ENCODE measurements at regions not wholly inside any gene's neighbourhood (a gene's known extent, or its start where the extent isn't known, plus 50 kb on each side); places are given as distances from the start of the nearest gene placed in this dataset.

DNA sequence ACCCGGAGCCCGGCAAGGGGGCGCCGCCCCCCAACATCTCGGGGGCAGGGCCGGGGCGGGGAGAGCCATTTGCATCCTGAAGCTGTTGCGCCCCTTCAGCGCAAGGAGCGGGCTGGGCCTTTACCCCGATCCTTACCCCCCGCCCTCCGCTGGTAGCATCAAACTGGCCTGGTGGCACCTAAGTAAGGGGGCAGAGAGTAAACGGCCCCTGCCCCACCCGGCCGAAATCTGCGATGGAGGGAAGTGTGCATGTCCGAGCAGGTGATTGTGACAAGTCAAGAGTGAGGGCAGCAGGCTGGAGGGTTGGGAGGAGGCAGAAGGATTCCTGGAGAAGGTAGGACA is 101.2 kb downstream of the ESM1 start:
- no peak for TF ChIP-seq CTCF (IDR thresholded peaks at IDR 0.05; ENCODE audit: low read depth, low read length)
- DNase-seq (ENCODE audit: extremely low read depth, low read depth), result no peak

DNA sequence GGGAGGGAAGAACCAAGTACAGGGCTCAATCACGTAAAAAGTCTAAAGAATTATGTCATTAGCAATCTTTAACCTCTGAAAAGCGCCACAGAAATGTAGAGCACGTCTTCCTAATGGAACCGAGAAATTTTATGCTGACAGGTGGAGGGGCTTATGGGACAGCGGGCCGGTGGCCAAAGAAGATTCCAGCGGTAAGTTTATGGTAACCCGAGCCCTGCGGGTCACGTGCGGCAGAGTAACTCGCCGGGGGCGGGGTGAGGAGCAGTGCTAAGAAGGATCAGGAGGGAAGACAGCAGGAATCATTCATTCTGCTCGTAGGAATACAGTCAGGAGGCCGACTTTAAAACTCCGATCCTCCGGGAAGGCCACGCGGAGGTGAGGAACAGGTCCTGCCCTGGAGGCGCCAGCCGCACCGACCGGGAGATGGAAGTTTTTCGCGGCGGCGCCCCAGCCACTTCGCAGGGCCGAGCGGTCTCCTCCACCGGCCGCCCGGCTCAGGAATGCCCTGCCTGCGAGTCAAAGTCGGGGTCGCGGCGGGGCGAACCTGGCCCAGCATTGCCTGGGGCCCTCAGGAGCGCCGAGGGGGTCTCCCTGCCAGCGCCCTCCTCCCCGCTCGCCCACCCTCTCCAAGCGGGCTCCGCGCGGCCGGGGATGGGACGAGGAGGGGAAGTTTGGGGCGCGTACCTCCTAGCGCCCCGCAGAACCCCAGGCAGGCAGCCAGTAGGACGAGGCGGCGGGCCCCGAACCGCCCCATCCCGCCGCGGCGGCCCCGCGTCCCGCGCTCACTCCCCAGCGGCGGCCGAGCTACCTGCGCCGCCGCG is 101.8 kb downstream of the ESM1 start:
- no peak for TF ChIP-seq CTCF (IDR thresholded peaks at IDR 0.05; ENCODE audit: low read depth, low read length)
- no peak for DNase-seq (ENCODE audit: extremely low read depth, low read depth)

- no peak for DNase-seq (ENCODE audit: extremely low read depth, low read depth)
- no peak for TF ChIP-seq CTCF (IDR thresholded peaks at IDR 0.05; ENCODE audit: low read depth, low read length)
Measured at GRCh38 chr5:54882841-54883240, 102.6 kb downstream of the ESM1 start.

DNA sequence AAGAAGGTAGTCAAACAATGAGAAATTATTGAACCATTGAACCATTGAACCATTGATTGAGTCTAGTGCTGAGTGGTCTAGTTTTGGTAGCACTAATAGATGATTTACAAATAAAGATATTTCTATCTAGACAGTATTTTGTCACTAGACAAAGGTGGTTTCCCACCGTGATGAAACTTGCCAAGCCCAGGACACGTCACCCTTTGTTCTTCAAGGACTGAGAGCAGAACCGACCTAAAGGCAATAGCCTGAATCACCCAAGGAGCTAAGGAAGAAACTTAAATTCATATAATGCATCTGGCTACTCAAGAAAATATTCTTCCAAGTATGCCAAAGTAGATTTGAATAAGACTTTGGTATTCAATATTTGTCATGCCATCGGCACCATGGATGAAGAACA is 103.3 kb downstream of the ESM1 start:
- no peak for TF ChIP-seq CTCF (IDR thresholded peaks at IDR 0.05; ENCODE audit: low read depth, low read length)
- no peak for DNase-seq (ENCODE audit: extremely low read depth, low read depth)

- no peak for DNase-seq (ENCODE audit: extremely low read depth, low read depth)
- TF ChIP-seq CTCF (IDR thresholded peaks at IDR 0.05; ENCODE audit: low read depth, low read length), result no peak
Measured at GRCh38 chr5:54881286-54882005, 103.9 kb downstream of the ESM1 start.

DNA sequence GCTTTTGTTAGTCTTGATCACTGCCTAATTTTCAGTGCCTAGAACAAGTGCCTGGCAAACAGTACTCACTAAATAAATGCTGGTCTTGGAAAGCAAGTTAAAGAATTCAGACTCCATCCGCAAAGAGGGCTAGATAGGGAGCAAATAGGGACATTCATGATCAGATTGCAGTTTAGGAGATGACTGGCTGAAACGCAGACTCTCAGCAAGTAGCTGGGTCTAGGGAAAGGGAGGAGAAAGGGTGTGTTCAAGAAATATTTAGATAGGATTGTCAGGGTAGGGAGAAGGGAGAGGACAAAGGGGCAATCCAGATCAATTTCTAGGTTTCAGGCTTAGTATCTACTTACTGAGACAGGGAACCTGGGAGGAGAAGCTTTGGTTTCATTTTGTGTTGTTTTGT is 108.4 kb downstream of the ESM1 start:
- no peak for DNase-seq (ENCODE audit: extremely low read depth, low read depth)
- no peak for TF ChIP-seq CTCF (IDR thresholded peaks at IDR 0.05; ENCODE audit: low read depth, low read length)

- TF ChIP-seq CTCF (IDR thresholded peaks at IDR 0.05; ENCODE audit: low read depth, low read length), result no peak
- DNase-seq (ENCODE audit: extremely low read depth, low read depth), result no peak
Measured at GRCh38 chr5:54876556-54876955, 108.8 kb downstream of the ESM1 start.
